ENCODE measurements at regions not wholly inside any gene's neighbourhood (a gene's known extent, or its start where the extent isn't known, plus 50 kb on each side); places are given as distances from the start of the nearest gene placed in this dataset.

DNA sequence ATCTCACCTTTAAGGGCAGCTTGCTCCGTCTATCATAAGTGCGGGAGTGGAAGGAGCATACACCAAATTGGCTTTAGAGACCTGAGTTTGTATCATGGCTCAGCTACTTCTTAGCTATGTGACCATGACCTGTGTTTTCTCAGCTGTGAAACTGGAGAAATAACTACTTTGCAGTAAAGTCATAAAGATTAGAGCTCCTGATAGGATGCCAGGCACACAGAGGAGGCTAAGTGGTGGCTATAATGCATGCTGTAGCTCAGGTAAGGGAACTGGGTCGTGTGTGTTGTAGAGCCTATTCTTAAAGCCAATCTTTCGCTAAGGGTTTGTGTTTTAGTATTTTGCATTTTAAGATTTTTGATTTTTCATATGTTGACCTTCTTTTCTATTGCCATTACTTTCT, 451.5 kb upstream of the MAN1A1 start:
- no peak for TF ChIP-seq EZH2 (IDR thresholded peaks at IDR 0.05; ENCODE audit: low read depth, unreplicated experiment)
- TF ChIP-seq CTCF (conservative IDR thresholded peaks at IDR 0.05; ENCODE audit: low read depth in 2 of 2), result no peak
- TF ChIP-seq POLR2AphosphoS5 (IDR thresholded peaks at IDR 0.05; ENCODE audit: low read depth), result no peak
- TF ChIP-seq, protein P1, sequence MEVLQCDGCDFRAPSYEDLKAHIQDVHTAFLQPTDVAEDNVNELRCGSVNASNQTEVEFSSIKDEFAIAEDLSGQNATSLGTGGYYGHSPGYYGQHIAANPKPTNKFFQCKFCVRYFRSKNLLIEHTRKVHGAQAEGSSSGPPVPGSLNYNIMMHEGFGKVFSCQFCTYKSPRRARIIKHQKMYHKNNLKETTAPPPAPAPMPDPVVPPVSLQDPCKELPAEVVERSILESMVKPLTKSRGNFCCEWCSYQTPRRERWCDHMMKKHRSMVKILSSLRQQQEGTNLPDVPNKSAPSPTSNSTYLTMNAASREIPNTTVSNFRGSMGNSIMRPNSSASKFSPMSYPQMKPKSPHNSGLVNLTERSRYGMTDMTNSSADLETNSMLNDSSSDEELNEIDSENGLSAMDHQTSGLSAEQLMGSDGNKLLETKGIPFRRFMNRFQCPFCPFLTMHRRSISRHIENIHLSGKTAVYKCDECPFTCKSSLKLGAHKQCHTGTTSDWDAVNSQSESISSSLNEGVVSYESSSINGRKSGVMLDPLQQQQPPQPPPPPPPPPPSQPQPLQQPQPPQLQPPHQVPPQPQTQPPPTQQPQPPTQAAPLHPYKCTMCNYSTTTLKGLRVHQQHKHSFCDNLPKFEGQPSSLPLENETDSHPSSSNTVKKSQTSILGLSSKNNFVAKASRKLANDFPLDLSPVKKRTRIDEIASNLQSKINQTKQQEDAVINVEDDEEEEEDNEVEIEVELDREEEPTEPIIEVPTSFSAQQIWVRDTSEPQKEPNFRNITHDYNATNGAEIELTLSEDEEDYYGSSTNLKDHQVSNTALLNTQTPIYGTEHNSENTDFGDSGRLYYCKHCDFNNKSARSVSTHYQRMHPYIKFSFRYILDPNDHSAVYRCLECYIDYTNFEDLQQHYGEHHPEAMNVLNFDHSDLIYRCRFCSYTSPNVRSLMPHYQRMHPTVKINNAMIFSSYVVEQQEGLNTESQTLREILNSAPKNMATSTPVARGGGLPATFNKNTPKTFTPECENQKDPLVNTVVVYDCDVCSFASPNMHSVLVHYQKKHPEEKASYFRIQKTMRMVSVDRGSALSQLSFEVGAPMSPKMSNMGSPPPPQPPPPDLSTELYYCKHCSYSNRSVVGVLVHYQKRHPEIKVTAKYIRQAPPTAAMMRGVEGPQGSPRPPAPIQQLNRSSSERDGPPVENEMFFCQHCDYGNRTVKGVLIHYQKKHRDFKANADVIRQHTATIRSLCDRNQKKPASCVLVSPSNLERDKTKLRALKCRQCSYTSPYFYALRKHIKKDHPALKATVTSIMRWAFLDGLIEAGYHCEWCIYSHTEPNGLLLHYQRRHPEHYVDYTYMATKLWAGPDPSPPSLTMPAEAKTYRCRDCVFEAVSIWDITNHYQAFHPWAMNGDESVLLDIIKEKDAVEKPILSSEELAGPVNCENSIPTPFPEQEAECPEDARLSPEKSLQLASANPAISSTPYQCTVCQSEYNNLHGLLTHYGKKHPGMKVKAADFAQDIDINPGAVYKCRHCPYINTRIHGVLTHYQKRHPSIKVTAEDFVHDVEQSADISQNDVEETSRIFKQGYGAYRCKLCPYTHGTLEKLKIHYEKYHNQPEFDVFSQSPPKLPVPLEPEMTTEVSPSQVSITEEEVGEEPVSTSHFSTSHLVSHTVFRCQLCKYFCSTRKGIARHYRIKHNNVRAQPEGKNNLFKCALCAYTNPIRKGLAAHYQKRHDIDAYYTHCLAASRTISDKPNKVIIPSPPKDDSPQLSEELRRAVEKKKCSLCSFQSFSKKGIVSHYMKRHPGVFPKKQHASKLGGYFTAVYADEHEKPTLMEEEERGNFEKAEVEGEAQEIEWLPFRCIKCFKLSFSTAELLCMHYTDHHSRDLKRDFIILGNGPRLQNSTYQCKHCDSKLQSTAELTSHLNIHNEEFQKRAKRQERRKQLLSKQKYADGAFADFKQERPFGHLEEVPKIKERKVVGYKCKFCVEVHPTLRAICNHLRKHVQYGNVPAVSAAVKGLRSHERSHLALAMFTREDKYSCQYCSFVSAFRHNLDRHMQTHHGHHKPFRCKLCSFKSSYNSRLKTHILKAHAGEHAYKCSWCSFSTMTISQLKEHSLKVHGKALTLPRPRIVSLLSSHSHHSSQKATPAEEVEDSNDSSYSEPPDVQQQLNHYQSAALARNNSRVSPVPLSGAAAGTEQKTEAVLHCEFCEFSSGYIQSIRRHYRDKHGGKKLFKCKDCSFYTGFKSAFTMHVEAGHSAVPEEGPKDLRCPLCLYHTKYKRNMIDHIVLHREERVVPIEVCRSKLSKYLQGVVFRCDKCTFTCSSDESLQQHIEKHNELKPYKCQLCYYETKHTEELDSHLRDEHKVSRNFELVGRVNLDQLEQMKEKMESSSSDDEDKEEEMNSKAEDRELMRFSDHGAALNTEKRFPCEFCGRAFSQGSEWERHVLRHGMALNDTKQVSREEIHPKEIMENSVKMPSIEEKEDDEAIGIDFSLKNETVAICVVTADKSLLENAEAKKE (CRISPR knock-in tag; IDR thresholded peaks at IDR 0.05), result no peak
- no peak for TF ChIP-seq CREB1 (CRISPR knock-in tag; IDR thresholded peaks at IDR 0.05; ENCODE audit: low read depth)
- TF ChIP-seq EZH2phosphoT487 (IDR thresholded peaks at IDR 0.05; ENCODE audit: unreplicated experiment), result no peak
- no peak for TF ChIP-seq REST (IDR thresholded peaks at IDR 0.05; ENCODE audit: unreplicated experiment)
- TF ChIP-seq STAT1 (IDR thresholded peaks at IDR 0.05; ENCODE audit: unreplicated experiment), result no peak
- TF ChIP-seq ZNF331 (CRISPR knock-in tag; IDR thresholded peaks at IDR 0.05; ENCODE audit: low read depth), result no peak
- TF ChIP-seq JUNB (IDR thresholded peaks at IDR 0.05; ENCODE audit: unreplicated experiment), result no peak
- no peak for TF ChIP-seq NANOG (IDR thresholded peaks at IDR 0.05; ENCODE audit: borderline replicate concordance)
